GM13976 (cell line): ENCODE measurements at regions not wholly inside any gene's neighbourhood (a gene's known extent, or its start where the extent isn't known, plus 50 kb on each side); places are given as distances from the start of the nearest gene placed in this dataset.
"Not testable (repeated sequence)": the region's sequence is repeated elsewhere in the genome, so short reads cannot be mapped to it uniquely, and the experiment has no call there.

ENCODE experiments used
- DNase-seq: peaks from one replicate; pipeline ENCODE4 v3.0.0; 2012; ENCODE audit warnings: low spot score
- CTCF ChIP-seq: IDR thresholded peaks from 2 replicates; pipeline ENCODE4 v1.5.1; 2012; ENCODE audit warnings: borderline replicate concordance, mild to moderate bottlenecking; ENCODE audit not compliant: insufficient read depth; ENCODE audit errors: extremely low read depth, missing control alignments, control extremely low read depth
- in situ Hi-C: fragments of 300-500 bp; cut with MboI; formaldehyde crosslinking; loops from one replicate; pipeline ENCODE4 v1.12.0; 2022; ENCODE audit warnings: low sequenced_read_pairs, mixed read lengths, inconsistent platforms; ENCODE audit not compliant: unreplicated experiment

GRCh38 chr13:50283017-50283416 lies 267.8 kb downstream of the KCNRG start:
- TF ChIP-seq CTCF, result no peak
- in situ Hi-C loops, result no loop called here
- no peak for DNase-seq

- in situ Hi-C loops, result no loop called here
- no peak for DNase-seq
- TF ChIP-seq CTCF, result no peak
Measured at GRCh38 chr13:50284540-50284939, 269.3 kb downstream of the KCNRG start.

GRCh38 chr13:50285283-50285682 lies 270.0 kb downstream of the KCNRG start:
- no peak for DNase-seq
- no peak for TF ChIP-seq CTCF
- in situ Hi-C loops, result no loop called here

GRCh38 chr13:50286324-50286723 lies 271.1 kb downstream of the KCNRG start:
- in situ Hi-C loops, result no loop called here
- DNase-seq, result no peak
- no peak for TF ChIP-seq CTCF

- TF ChIP-seq CTCF, result no peak
- no peak for DNase-seq
- in situ Hi-C loops, result no loop called here
Measured at GRCh38 chr13:50290186-50290585, 274.9 kb downstream of the KCNRG start.

- in situ Hi-C loops, result no loop called here
- TF ChIP-seq CTCF, result no peak
- no peak for DNase-seq
Measured at GRCh38 chr13:50291611-50292010, 276.4 kb downstream of the KCNRG start.

GRCh38 chr13:50292081-50292480 lies 276.8 kb downstream of the KCNRG start:
- no peak for TF ChIP-seq CTCF
- DNase-seq, result no peak
- in situ Hi-C loops, result no loop called here

GRCh38 chr13:50294425-50294824 lies 279.2 kb downstream of the KCNRG start:
- in situ Hi-C loops, DNase-seq: not testable (repeated sequence)
